ENCODE measurements at regions not wholly inside any gene's neighbourhood (a gene's known extent, or its start where the extent isn't known, plus 50 kb on each side); places are given as distances from the start of the nearest gene placed in this dataset.

DNA sequence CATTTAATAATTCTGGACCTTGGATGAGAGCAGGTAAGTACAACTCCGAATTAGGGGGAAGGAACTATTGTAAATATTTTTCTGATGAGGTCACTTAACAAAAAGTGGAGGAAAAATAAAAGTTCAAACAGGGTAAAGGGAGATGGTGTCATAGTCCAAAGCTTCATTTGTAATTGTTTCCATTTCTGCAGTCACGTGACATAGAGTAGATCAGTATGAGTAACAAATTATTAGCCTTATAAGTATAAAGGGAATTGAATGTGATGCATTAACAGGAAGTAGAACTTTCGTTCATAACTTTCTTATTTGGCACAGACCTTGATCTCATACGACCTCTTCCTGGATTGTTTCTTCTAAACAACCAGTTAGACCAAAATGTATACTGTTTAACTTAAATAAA is 347.2 kb upstream of the TPK1 start:
- H3K9me3 Mint-ChIP-seq: peaks cover 38% of the 10 kb centered on the region
- no peaks in the 10 kb centered on the region for H3K27me3 Mint-ChIP-seq (ENCODE audit: insufficient read depth)
- H3K36me3 Mint-ChIP-seq (ENCODE audit: low read depth): no peaks in the 10 kb centered on the region
- H3K4me1 Mint-ChIP-seq (ENCODE audit: low read depth): no peaks in the 10 kb centered on the region
- H3K27ac Mint-ChIP-seq: no peak overlapping the region
- no peak overlapping the region for H3K4me3 Mint-ChIP-seq
- no peak for TF ChIP-seq CTCF (IDR thresholded peaks at IDR 0.05)
- no peak for DNase-seq

DNA sequence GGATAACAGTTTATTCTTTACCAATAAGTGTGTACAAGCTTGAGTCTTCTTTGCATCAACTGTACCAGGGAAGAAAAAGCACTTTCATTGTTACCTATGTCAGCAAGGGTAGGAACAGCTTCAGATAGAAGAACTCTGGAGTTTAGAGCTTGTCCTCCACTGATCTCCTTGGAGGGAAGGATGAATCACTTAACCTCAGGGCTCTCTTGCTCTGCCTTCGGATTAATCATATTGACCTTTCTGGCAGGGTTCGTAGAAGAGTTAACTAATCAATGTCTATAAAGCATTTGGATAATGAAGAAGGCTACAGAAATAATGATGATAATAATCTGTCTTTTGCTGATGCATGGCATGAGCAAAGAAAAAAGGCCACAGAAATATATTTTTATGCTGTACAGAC is 339.5 kb upstream of the TPK1 start:
- peaks cover 62% of the 10 kb centered on the region for H3K9me3 Mint-ChIP-seq

DNA sequence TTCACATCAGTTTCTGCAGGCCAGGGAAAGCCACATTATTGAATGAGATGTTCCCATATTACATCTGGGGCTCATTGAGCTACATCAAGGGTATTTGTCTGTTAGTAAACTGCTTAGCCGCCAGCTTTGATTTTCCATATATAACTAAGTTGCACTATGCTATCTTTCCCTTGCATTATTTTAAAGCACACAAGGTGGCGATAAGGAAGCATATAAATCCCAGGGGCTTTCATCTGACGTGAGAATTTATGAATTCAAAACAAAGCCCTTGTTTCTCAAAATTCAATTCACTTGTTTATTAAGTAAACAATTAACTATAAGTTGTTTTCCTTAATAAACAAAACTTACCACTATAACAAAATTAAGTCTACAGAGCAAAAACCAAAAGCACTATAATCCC is 334.1 kb upstream of the TPK1 start:
- Mint-ChIP-seq H3K4me1 (ENCODE audit: low read depth) (no peaks in the 10 kb centered on the region), H3K27ac (no peak overlapping the region), H3K9me3 (peaks cover 46% of the 10 kb centered on the region), H3K4me3 (no peak overlapping the region), H3K36me3 (ENCODE audit: low read depth) (peaks cover 12% of the 10 kb centered on the region; the same call in 1 of the 2 replicates), H3K27me3 (ENCODE audit: insufficient read depth) (no peaks in the 10 kb centered on the region)
- DNase-seq: no peak
- no peak for TF ChIP-seq CTCF (IDR thresholded peaks at IDR 0.05)

More for the DNA sequence above, 339.5 kb upstream of the TPK1 start:
- Mint-ChIP-seq H3K27ac (no peak overlapping the region), H3K4me1 (ENCODE audit: low read depth) (no peaks in the 10 kb centered on the region), H3K36me3 (ENCODE audit: low read depth) (peaks cover 5% of the 10 kb centered on the region; the same call in 1 of the 2 replicates), H3K4me3 (no peak overlapping the region), H3K27me3 (ENCODE audit: insufficient read depth) (no peaks in the 10 kb centered on the region)
- DNase-seq: no peak
- TF ChIP-seq CTCF (IDR thresholded peaks at IDR 0.05): no peak

- Mint-ChIP-seq H3K4me1 (ENCODE audit: low read depth) (no peaks in the 10 kb centered on the region), H3K4me3 (no peak overlapping the region), H3K36me3 (ENCODE audit: low read depth) (peaks cover 12% of the 10 kb centered on the region; the same call in 1 of the 2 replicates), H3K9me3 (peaks cover 40% of the 10 kb centered on the region), H3K27me3 (ENCODE audit: insufficient read depth) (no peaks in the 10 kb centered on the region), H3K27ac (no peak overlapping the region)
- no peak for DNase-seq
- no peak for TF ChIP-seq CTCF (IDR thresholded peaks at IDR 0.05)
Measured at GRCh38 chr7:145168879-145169278, 333.0 kb upstream of the TPK1 start.

- Mint-ChIP-seq H3K4me1 (ENCODE audit: low read depth) (no peaks in the 10 kb centered on the region), H3K9me3 (peaks cover 40% of the 10 kb centered on the region), H3K27me3 (ENCODE audit: insufficient read depth) (no peaks in the 10 kb centered on the region), H3K4me3 (no peak overlapping the region), H3K27ac (no peak overlapping the region), H3K36me3 (ENCODE audit: low read depth) (peaks cover 12% of the 10 kb centered on the region; the same call in 1 of the 2 replicates)
- no peak for DNase-seq
- TF ChIP-seq CTCF (IDR thresholded peaks at IDR 0.05): no peak
Measured at GRCh38 chr7:145168427-145168826, 332.6 kb upstream of the TPK1 start.

- TF ChIP-seq CTCF (IDR thresholded peaks at IDR 0.05): no peak
- H3K27ac Mint-ChIP-seq: no peak overlapping the region
- H3K36me3 Mint-ChIP-seq (ENCODE audit: low read depth): no peaks in the 10 kb centered on the region
- no peaks in the 10 kb centered on the region for H3K27me3 Mint-ChIP-seq (ENCODE audit: insufficient read depth)
- H3K4me1 Mint-ChIP-seq (ENCODE audit: low read depth): no peaks in the 10 kb centered on the region
- H3K4me3 Mint-ChIP-seq: no peak overlapping the region
- DNase-seq: no peak
- H3K9me3 Mint-ChIP-seq: peaks cover 53% of the 10 kb centered on the region
Measured at GRCh38 chr7:145156834-145157233, 321.0 kb upstream of the TPK1 start.

Measured in HFFc6 (cell line).